Hepatocyte (in vitro differentiated cells): ENCODE measurements at regions not wholly inside any gene's neighbourhood (a gene's known extent, or its start where the extent isn't known, plus 50 kb on each side); places are given as distances from the start of the nearest gene placed in this dataset.
A peak's percentile ranks its signal among the peaks of the same experiment; 100 is the strongest.

ENCODE experiments used
- DNase-seq: peaks from one replicate; pipeline ENCODE4 v3.0.0-alpha.2; 2016; ENCODE audit warnings: low spot score
- H2AFZ ChIP-seq: fragments of 200-600 bp; sonication (generic); 2 replicates; pipeline ENCODE4 v1.6.0; 2016; ENCODE audit warnings: antibody characterized with exemption, mild to moderate bottlenecking
- H3K27ac ChIP-seq: fragments of 200-600 bp; sonication (generic); 2 replicates; pipeline ENCODE4 v1.5.1; 2016; ENCODE audit warnings: mild to moderate bottlenecking
- H3K27me3 ChIP-seq: fragments of 200-600 bp; sonication (generic); 2 replicates; pipeline ENCODE4 v1.6.1; 2016
- H3K36me3 ChIP-seq: fragments of 200-600 bp; sonication (generic); replicated peaks from 2 replicates; pipeline ENCODE4 v1.5.1; 2016; ENCODE audit warnings: low read depth; ENCODE audit not compliant: insufficient read depth
- H3K4me1 ChIP-seq: fragments of 200-600 bp; sonication (generic); 2 replicates; pipeline ENCODE4 v1.5.1; 2016; ENCODE audit warnings: mild to moderate bottlenecking, moderate library complexity; ENCODE audit not compliant: insufficient read depth
- H3K4me2 ChIP-seq: fragments of 200-600 bp; sonication (generic); 2 replicates; pipeline ENCODE4 v1.6.0; 2016
- H3K4me3 ChIP-seq: fragments of 200-600 bp; sonication (generic); 2 replicates; pipeline ENCODE4 v1.5.1; 2016; ENCODE audit warnings: mild to moderate bottlenecking
- H3K79me2 ChIP-seq: fragments of 200-600 bp; sonication (generic); 2 replicates; pipeline ENCODE4 v1.6.0; 2017; ENCODE audit warnings: mild to moderate bottlenecking
- H3K9me2 ChIP-seq: fragments of 200-600 bp; sonication (generic); replicated peaks from 2 replicates; pipeline ENCODE4 v1.6.0; 2017; ENCODE audit warnings: mild to moderate bottlenecking; ENCODE audit not compliant: insufficient read depth
- H3K9me3 ChIP-seq: fragments of 200-600 bp; sonication (generic); 2 replicates; pipeline ENCODE4 v1.5.1; 2016; ENCODE audit warnings: low read depth, mild to moderate bottlenecking
- H4K20me1 ChIP-seq: fragments of 200-600 bp; sonication (generic); 2 replicates; pipeline ENCODE4 v1.6.0; 2016; ENCODE audit warnings: mild to moderate bottlenecking; ENCODE audit not compliant: insufficient read depth, poor library complexity, severe bottlenecking
- EZH2 ChIP-seq: fragments of 200-600 bp; sonication (generic); IDR thresholded peaks from 2 replicates; pipeline ENCODE4 v1.6.1; 2016; ENCODE audit warnings: antibody characterized with exemption, mild to moderate bottlenecking, borderline replicate concordance
- EZH2phosphoT487 ChIP-seq: fragments of 200-600 bp; sonication (generic); IDR thresholded peaks from one replicate; pipeline ENCODE4 v1.6.1; 2018; ENCODE audit warnings: antibody characterized with exemption, mild to moderate bottlenecking, low read depth, moderate library complexity; ENCODE audit not compliant: unreplicated experiment, severe bottlenecking
- WGBS: methylation state at CpG from one replicate; pipeline ENCODE4 v1.1.6; 2016; ENCODE audit warnings: low lambda C conversion rate; ENCODE audit errors: missing lambda C conversion rate; 5-methylcytosine and 5-hydroxymethylcytosine counted together
- TF ChIP-seq, protein P1 (sequence below): fragments of 200-600 bp; sonication (generic); IDR thresholded peaks from 2 replicates; pipeline ENCODE4 v1.5.1; 2016; ENCODE audit warnings: antibody characterized with exemption, mild to moderate bottlenecking; ENCODE audit not compliant: poor library complexity

DNA sequence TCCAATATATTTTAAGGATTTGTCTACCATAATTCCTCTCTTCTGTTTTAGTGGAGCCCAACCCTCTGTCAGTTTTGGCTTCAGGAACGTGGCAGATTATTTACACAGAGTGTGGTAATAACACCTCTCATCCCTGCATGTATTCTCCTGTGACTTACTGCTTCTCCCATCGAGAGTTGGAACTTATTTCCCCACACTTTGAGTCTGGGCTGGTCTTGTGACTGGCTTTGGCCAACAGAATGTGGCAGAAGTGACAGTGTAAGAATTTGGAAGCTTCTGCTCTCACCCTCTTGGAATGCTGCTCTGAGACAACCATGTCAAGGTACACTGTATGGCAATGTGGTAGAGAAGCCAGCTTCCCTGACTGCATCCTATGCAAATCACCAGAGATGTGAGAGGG is 407.7 kb downstream of the EPM2A start:
- no peaks in the 10 kb centered on the region for H3K79me2 ChIP-seq
- H3K4me2 ChIP-seq: no peak overlapping the region
- no peaks in the 10 kb centered on the region for H3K9me2 ChIP-seq
- H3K27ac ChIP-seq: no peak overlapping the region
- H3K4me3 ChIP-seq: no peak overlapping the region
- H3K27me3 ChIP-seq: no peaks in the 10 kb centered on the region
- H2AFZ ChIP-seq: no peak overlapping the region
- no peaks in the 10 kb centered on the region for H4K20me1 ChIP-seq
- no peaks in the 10 kb centered on the region for H3K36me3 ChIP-seq
- DNase-seq: no peak
- H3K9me3 ChIP-seq: no peaks in the 10 kb centered on the region
- no peaks in the 10 kb centered on the region for H3K4me1 ChIP-seq
- TF ChIP-seq, protein P1, sequence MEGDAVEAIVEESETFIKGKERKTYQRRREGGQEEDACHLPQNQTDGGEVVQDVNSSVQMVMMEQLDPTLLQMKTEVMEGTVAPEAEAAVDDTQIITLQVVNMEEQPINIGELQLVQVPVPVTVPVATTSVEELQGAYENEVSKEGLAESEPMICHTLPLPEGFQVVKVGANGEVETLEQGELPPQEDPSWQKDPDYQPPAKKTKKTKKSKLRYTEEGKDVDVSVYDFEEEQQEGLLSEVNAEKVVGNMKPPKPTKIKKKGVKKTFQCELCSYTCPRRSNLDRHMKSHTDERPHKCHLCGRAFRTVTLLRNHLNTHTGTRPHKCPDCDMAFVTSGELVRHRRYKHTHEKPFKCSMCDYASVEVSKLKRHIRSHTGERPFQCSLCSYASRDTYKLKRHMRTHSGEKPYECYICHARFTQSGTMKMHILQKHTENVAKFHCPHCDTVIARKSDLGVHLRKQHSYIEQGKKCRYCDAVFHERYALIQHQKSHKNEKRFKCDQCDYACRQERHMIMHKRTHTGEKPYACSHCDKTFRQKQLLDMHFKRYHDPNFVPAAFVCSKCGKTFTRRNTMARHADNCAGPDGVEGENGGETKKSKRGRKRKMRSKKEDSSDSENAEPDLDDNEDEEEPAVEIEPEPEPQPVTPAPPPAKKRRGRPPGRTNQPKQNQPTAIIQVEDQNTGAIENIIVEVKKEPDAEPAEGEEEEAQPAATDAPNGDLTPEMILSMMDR: no peak
- TF ChIP-seq EZH2phosphoT487: no peak
- TF ChIP-seq EZH2: no peak
- WGBS: 63% methylated on average over 2 of the region's 2 CpGs

DNA sequence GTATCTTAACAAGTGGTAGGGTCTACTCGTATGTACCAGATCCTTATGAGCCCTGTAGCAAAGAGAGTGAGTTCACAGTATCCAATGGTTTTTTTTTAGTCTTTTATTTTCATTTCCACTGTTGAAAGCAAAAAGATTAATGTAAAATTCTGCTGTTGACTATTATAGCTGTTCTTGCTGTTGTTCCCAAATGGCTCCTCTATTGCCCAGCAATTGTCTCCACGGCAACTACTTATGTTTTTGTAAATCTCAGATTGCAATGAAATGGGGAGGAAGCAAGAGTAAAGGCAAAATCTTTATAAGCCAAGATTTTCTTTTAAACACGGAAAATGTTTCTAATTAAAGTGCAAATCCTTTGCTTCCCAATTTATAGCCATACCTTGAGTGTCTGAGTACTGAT is 406.1 kb downstream of the EPM2A start:
- H3K4me3 ChIP-seq: no peak overlapping the region
- no peak overlapping the region for H2AFZ ChIP-seq
- DNase-seq: no peak
- no peaks in the 10 kb centered on the region for H3K36me3 ChIP-seq
- no peaks in the 10 kb centered on the region for H3K4me1 ChIP-seq
- WGBS: 83% methylated on average over 3 of the region's 3 CpGs
- no peaks in the 10 kb centered on the region for H3K27me3 ChIP-seq
- TF ChIP-seq, protein P1: no peak
- TF ChIP-seq EZH2phosphoT487 (no peak), EZH2 (no peak)
- H3K9me3 ChIP-seq: no peaks in the 10 kb centered on the region
- no peak overlapping the region for H3K4me2 ChIP-seq
- no peaks in the 10 kb centered on the region for H3K79me2 ChIP-seq
- no peak overlapping the region for H3K27ac ChIP-seq
- H3K9me2 ChIP-seq: no peaks in the 10 kb centered on the region
- no peaks in the 10 kb centered on the region for H4K20me1 ChIP-seq

DNA sequence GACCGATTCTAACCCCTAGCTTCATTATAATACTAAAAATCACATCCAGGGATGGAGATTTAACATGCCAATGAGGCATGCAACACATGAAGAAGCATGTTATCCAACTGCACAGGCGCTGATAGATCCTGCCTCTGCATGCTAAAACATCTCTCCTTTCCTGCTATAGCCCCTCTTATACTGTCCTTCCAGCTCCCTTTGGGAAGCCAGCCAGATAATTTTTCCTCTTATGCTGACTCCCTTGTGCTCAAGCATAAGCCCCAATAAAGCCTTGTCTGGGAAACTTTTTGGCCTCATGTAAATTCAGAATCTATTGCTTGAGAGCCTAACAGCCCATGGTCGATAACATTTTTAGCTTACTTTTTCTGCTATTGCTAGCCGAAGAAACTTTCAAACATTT is 404.3 kb downstream of the EPM2A start:
- Histone ChIP-seq H2AFZ (no peak overlapping the region), H3K9me2 (no peaks in the 10 kb centered on the region), H3K9me3 (no peaks in the 10 kb centered on the region), H3K4me1 (no peaks in the 10 kb centered on the region), H3K4me2 (no peak overlapping the region), H4K20me1 (no peaks in the 10 kb centered on the region), H3K79me2 (no peaks in the 10 kb centered on the region), H3K4me3 (no peak overlapping the region), H3K27ac (no peak overlapping the region), H3K27me3 (no peaks in the 10 kb centered on the region), H3K36me3 (no peaks in the 10 kb centered on the region)
- no peak for DNase-seq
- 94% methylated on average over 4 of the region's 4 CpGs for WGBS
- TF ChIP-seq EZH2: no peak
- no peak for TF ChIP-seq EZH2phosphoT487
- TF ChIP-seq, protein P1: no peak

GRCh38 chr6:145332011-145332410 is 403.3 kb downstream of the EPM2A start:
- H2AFZ ChIP-seq: no peak overlapping the region
- H3K36me3 ChIP-seq: no peaks in the 10 kb centered on the region
- H3K9me3 ChIP-seq: no peaks in the 10 kb centered on the region
- no peaks in the 10 kb centered on the region for H3K27me3 ChIP-seq
- TF ChIP-seq EZH2phosphoT487 (no peak), EZH2 (no peak)
- TF ChIP-seq, protein P1: no peak
- no peaks in the 10 kb centered on the region for H4K20me1 ChIP-seq
- H3K9me2 ChIP-seq: no peaks in the 10 kb centered on the region
- WGBS: 41% methylated on average over 2 of the region's 2 CpGs
- DNase-seq: peak; percentile 7
- H3K4me2 ChIP-seq: no peak overlapping the region
- no peak overlapping the region for H3K4me3 ChIP-seq
- no peaks in the 10 kb centered on the region for H3K79me2 ChIP-seq
- H3K27ac ChIP-seq: no peak overlapping the region
- H3K4me1 ChIP-seq: no peaks in the 10 kb centered on the region
